PC-3 (cell line): ENCODE measurements at regions not wholly inside any gene's neighbourhood (a gene's known extent, or its start where the extent isn't known, plus 50 kb on each side); places are given as distances from the start of the nearest gene placed in this dataset.

Experiments
- CTCF ChIP-seq: fragments of 300-600 bp; sonication (generic); conservative IDR thresholded peaks from 2 replicates; pipeline ENCODE4 v1.5.1; 2017; ENCODE audit warnings: antibody characterized with exemption, low read depth, mild to moderate bottlenecking, low read length
- EZH2phosphoT487 ChIP-seq: fragments of 300-600 bp; sonication (generic); IDR thresholded peaks from 2 replicates; pipeline ENCODE4 v1.6.1; 2018; ENCODE audit warnings: mild to moderate bottlenecking, antibody characterized with exemption, low read length, borderline replicate concordance

DNA sequence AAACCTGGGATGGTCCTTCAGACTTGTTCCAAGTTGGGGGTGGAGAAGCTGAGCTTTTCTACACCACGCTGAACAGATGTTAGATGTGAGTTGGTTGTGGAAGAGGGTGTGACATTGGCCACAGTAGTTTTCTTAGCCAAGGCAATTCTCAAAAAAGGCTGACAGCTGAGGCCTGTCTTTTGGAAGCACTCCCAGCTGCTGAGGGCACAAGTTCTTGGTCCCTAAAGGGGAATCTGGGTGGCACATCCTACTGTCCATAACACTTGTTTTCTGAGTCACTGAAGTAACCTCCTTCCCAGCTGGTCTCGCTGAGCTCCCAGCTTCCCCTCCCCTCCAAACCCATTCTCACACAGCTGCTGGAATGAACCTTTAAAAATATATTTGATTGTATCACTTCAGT lies 375.7 kb upstream of the KIRREL3 start:
- no peak for TF ChIP-seq CTCF
- no peak for TF ChIP-seq EZH2phosphoT487
